GM23248 (cell line): ENCODE measurements at regions not wholly inside any gene's neighbourhood (a gene's known extent, or its start where the extent isn't known, plus 50 kb on each side); places are given as distances from the start of the nearest gene placed in this dataset.

Experiments
- DNase-seq: peaks from one replicate; pipeline ENCODE4 v3.0.0-alpha.2; 2015
- H2AFZ ChIP-seq: fragments of 200-600 bp; sonication (generic); 2 replicates; pipeline ENCODE4 v1.6.1; 2016; ENCODE audit warnings: antibody characterized with exemption
- H3F3A ChIP-seq: fragments of 200-600 bp; sonication (generic); 2 replicates; pipeline ENCODE4 v1.6.1; 2016; ENCODE audit warnings: mild to moderate bottlenecking, antibody characterized with exemption, mixed run types; ENCODE audit not compliant: insufficient read depth
- H3K27ac ChIP-seq: fragments of 200-600 bp; sonication (generic); 2 replicates; pipeline ENCODE4 v1.5.1; 2016; ENCODE audit warnings: mild to moderate bottlenecking
- H3K27me3 ChIP-seq: fragments of 200-600 bp; sonication (generic); replicated peaks from 2 replicates; pipeline ENCODE4 v1.6.1; 2016; ENCODE audit warnings: mild to moderate bottlenecking; ENCODE audit not compliant: insufficient read depth
- H3K36me3 ChIP-seq: fragments of 200-600 bp; sonication (generic); 2 replicates; pipeline ENCODE4 v1.6.1; 2016; ENCODE audit warnings: low read depth, mild to moderate bottlenecking
- H3K4me1 ChIP-seq: fragments of 200-600 bp; sonication (generic); 2 replicates; pipeline ENCODE4 v1.6.1; 2016; ENCODE audit warnings: mild to moderate bottlenecking; ENCODE audit not compliant: insufficient read depth
- H3K4me2 ChIP-seq: fragments of 200-600 bp; sonication (generic); one replicate; pipeline ENCODE4 v1.6.1; 2016; ENCODE audit warnings: mild to moderate bottlenecking; ENCODE audit not compliant: unreplicated experiment
- H3K4me3 ChIP-seq: fragments of 200-600 bp; sonication (generic); 2 replicates; pipeline ENCODE4 v1.5.1; 2016; ENCODE audit warnings: mild to moderate bottlenecking
- H3K79me2 ChIP-seq: fragments of 200-600 bp; sonication (generic); 2 replicates; pipeline ENCODE4 v1.6.1; 2016; ENCODE audit warnings: mild to moderate bottlenecking; ENCODE audit not compliant: insufficient read depth
- H3K9ac ChIP-seq: fragments of 200-600 bp; sonication (generic); 2 replicates; pipeline ENCODE4 v1.6.1; 2016; ENCODE audit warnings: mild to moderate bottlenecking
- H3K9me2 ChIP-seq: fragments of 200-600 bp; sonication (generic); 2 replicates; pipeline ENCODE4 v1.6.1; 2016; ENCODE audit warnings: mixed run types, mild to moderate bottlenecking, moderate library complexity; ENCODE audit not compliant: insufficient read depth
- H3K9me3 ChIP-seq: fragments of 200-600 bp; sonication (generic); one replicate; pipeline ENCODE4 v1.6.1; 2017; ENCODE audit warnings: low read depth
- H4K20me1 ChIP-seq: fragments of 200-600 bp; sonication (generic); 2 replicates; pipeline ENCODE4 v1.6.0; 2016; ENCODE audit not compliant: insufficient read depth
- EZH2 ChIP-seq: fragments of 200-600 bp; sonication (generic); IDR thresholded peaks from 2 replicates; pipeline ENCODE4 v1.6.1; 2018; ENCODE audit warnings: antibody characterized with exemption, mild to moderate bottlenecking; ENCODE audit not compliant: insufficient read depth, poor library complexity, severe bottlenecking
- EZH2phosphoT487 ChIP-seq: fragments of 200-600 bp; sonication (generic); IDR thresholded peaks from 2 replicates; pipeline ENCODE4 v1.6.1; 2018; ENCODE audit warnings: antibody characterized with exemption, moderate library complexity, mild to moderate bottlenecking, low read depth; ENCODE audit not compliant: insufficient read depth
- WGBS, 2 experiments: methylation state at CpG; one replicate each; pipeline ENCODE4 v1.1.6; 2015 to 2017; ENCODE audit warnings: low lambda C conversion rate in 2 of 2, low coverage in 1 of 2; ENCODE audit errors: missing lambda C conversion rate in 2 of 2; 5-methylcytosine and 5-hydroxymethylcytosine counted together
- in situ Hi-C: fragments of 300-500 bp; cut with MboI; formaldehyde crosslinking; loops from 2 replicates; pipeline ENCODE4 v1.15.0; 2020

GRCh38 chr4:64174247-64174882 is 234.9 kb downstream of the TECRL start:
- no peak for DNase-seq
- H3F3A ChIP-seq = no peaks in the 10 kb centered on the region
- H4K20me1 ChIP-seq = no peaks in the 10 kb centered on the region
- no peak overlapping the region for H3K9ac ChIP-seq
- H3K27ac ChIP-seq = no peak overlapping the region
- no peak overlapping the region for H3K4me2 ChIP-seq
- H3K4me3 ChIP-seq = no peak overlapping the region
- H3K27me3 ChIP-seq = no peaks in the 10 kb centered on the region
- no peaks in the 10 kb centered on the region for H3K36me3 ChIP-seq
- H3K9me3 ChIP-seq = no peaks in the 10 kb centered on the region
- no peak overlapping the region for H2AFZ ChIP-seq
- no peaks in the 10 kb centered on the region for H3K4me1 ChIP-seq
- in situ Hi-C loops = no loop called here
- TF ChIP-seq EZH2 (no peak), EZH2phosphoT487 (no peak)
- no peaks in the 10 kb centered on the region for H3K9me2 ChIP-seq
- 56 to 58% methylated on average over 14 of the region's 14 CpGs for WGBS, 2 experiments
- no peaks in the 10 kb centered on the region for H3K79me2 ChIP-seq

GRCh38 chr4:64166365-64166764 is 242.9 kb downstream of the TECRL start:
- Histone ChIP-seq H3K36me3 (no peaks in the 10 kb centered on the region), H3K27me3 (no peaks in the 10 kb centered on the region), H3K4me3 (no peak overlapping the region), H3K9ac (no peak overlapping the region), H3K79me2 (no peaks in the 10 kb centered on the region), H3K27ac (no peak overlapping the region), H3K4me2 (no peak overlapping the region), H3K9me2 (no peaks in the 10 kb centered on the region), H4K20me1 (no peaks in the 10 kb centered on the region), H3F3A (no peaks in the 10 kb centered on the region), H3K4me1 (no peaks in the 10 kb centered on the region), H2AFZ (no peak overlapping the region), H3K9me3 (no peaks in the 10 kb centered on the region)
- no peak for TF ChIP-seq EZH2phosphoT487
- no peak for TF ChIP-seq EZH2
- 20 to 23% methylated on average over 3 of the region's 3 CpGs for WGBS, 2 experiments
- in situ Hi-C loops = no loop called here
- DNase-seq = no peak

- peak overlapping the region; percentile 70 for H3K4me3 ChIP-seq
- H3K27ac ChIP-seq = no peak overlapping the region
Observed at GRCh38 chr4:64158648-64159326, 250.5 kb downstream of the TECRL start.

GRCh38 chr4:64157397-64157796 is 251.9 kb downstream of the TECRL start:
- Histone ChIP-seq H3K79me2 (no peaks in the 10 kb centered on the region), H3K9me2 (no peaks in the 10 kb centered on the region), H3K27me3 (no peaks in the 10 kb centered on the region), H3K4me3 (no peak overlapping the region), H3K4me1 (no peaks in the 10 kb centered on the region), H3K27ac (no peak overlapping the region), H3F3A (no peaks in the 10 kb centered on the region), H4K20me1 (no peaks in the 10 kb centered on the region), H3K4me2 (no peak overlapping the region), H2AFZ (no peak overlapping the region), H3K9ac (no peak overlapping the region), H3K36me3 (no peaks in the 10 kb centered on the region), H3K9me3 (no peaks in the 10 kb centered on the region)
- DNase-seq = no peak
- TF ChIP-seq EZH2 = no peak
- no peak for TF ChIP-seq EZH2phosphoT487
- 71 to 73% methylated on average over 2 of the region's 2 CpGs for WGBS, 2 experiments
- in situ Hi-C loops = loop anchor here (10.0 kb wide), 1 partner anchor 377 kb away; no protein-coding TSS in a partner anchor

More at GRCh38 chr4:64158648-64159326, 250.5 kb downstream of the TECRL start:
- in situ Hi-C loops = loop anchor here (10.0 kb wide), 1 partner anchor 376 kb away; no protein-coding TSS in a partner anchor
- Histone ChIP-seq H3K9me2 (no peaks in the 10 kb centered on the region), H3K36me3 (no peaks in the 10 kb centered on the region), H3K9ac (peak overlapping the region; percentile 43), H3K79me2 (no peaks in the 10 kb centered on the region), H3K27me3 (no peaks in the 10 kb centered on the region), H3F3A (no peaks in the 10 kb centered on the region), H3K4me1 (no peaks in the 10 kb centered on the region), H3K9me3 (no peaks in the 10 kb centered on the region), H3K4me2 (peak overlapping the region; percentile 63), H2AFZ (peak overlapping the region; percentile 84), H4K20me1 (no peaks in the 10 kb centered on the region)
- TF ChIP-seq EZH2 = no peak
- TF ChIP-seq EZH2phosphoT487 = no peak
- WGBS, 2 experiments = 2 to 5% methylated on average over 7 of the region's 7 CpGs
- DNase-seq = peak; percentile 65

GRCh38 chr4:64156253-64156652 is 253.0 kb downstream of the TECRL start:
- Histone ChIP-seq H3K27me3 (no peaks in the 10 kb centered on the region), H3K9me3 (no peaks in the 10 kb centered on the region), H3K4me2 (no peak overlapping the region), H3K79me2 (no peaks in the 10 kb centered on the region), H3K4me1 (no peaks in the 10 kb centered on the region), H3K9ac (no peak overlapping the region), H2AFZ (no peak overlapping the region), H3K9me2 (no peaks in the 10 kb centered on the region), H3K36me3 (no peaks in the 10 kb centered on the region), H3K27ac (no peak overlapping the region), H4K20me1 (no peaks in the 10 kb centered on the region), H3F3A (no peaks in the 10 kb centered on the region), H3K4me3 (no peak overlapping the region)
- in situ Hi-C loops = loop anchor here (10.0 kb wide), 1 partner anchor 379 kb away; no protein-coding TSS in a partner anchor
- TF ChIP-seq EZH2 (no peak), EZH2phosphoT487 (no peak)
- DNase-seq = no peak
